NCI-H82 treated with DMSO at 0.1 percent for 48 hours (cell line): ENCODE measurements at regions not wholly inside any gene's neighbourhood (a gene's known extent, or its start where the extent isn't known, plus 50 kb on each side); places are given as distances from the start of the nearest gene placed in this dataset.

Source experiments
- DNase-seq: peaks from one replicate; lab custom pipeline; 2025; ENCODE audit not compliant: unreplicated experiment; lab: John Stamatoyannopoulos, UW

GRCh38 chr2:15701341-15701907 is 109.8 kb downstream of the DDX1 start:
- DNase-seq: no peak

GRCh38 chr2:15701991-15702390 is 110.3 kb downstream of the DDX1 start:
- no peak for DNase-seq

- no peak for DNase-seq
These were observed 110.8 kb downstream of the DDX1 start for GRCh38 chr2:15702452-15702851.

GRCh38 chr2:15703365-15703869 is 111.7 kb downstream of the DDX1 start:
- no peak for DNase-seq

- no peak for DNase-seq
These were observed 112.6 kb downstream of the DDX1 start for GRCh38 chr2:15704086-15704787.

- no peak for DNase-seq
These were observed 113.1 kb downstream of the DDX1 start for GRCh38 chr2:15704788-15705115.

- no peak for DNase-seq
These were observed 113.6 kb downstream of the DDX1 start for GRCh38 chr2:15705310-15705709.

GRCh38 chr2:15705839-15706386 is 114.2 kb downstream of the DDX1 start:
- no peak for DNase-seq

- DNase-seq: no peak
These were observed 114.8 kb downstream of the DDX1 start for GRCh38 chr2:15706424-15706823.

GRCh38 chr2:15706986-15707632 is 115.4 kb downstream of the DDX1 start:
- no peak for DNase-seq

GRCh38 chr2:15708161-15708560 is 116.5 kb downstream of the DDX1 start:
- DNase-seq: no peak

- DNase-seq: no peak
These were observed 117.5 kb downstream of the DDX1 start for GRCh38 chr2:15708865-15709820.

- DNase-seq: no peak
These were observed 119.6 kb downstream of the DDX1 start for GRCh38 chr2:15711126-15711860.

- DNase-seq: no peak
These were observed 121.1 kb downstream of the DDX1 start for GRCh38 chr2:15712551-15713342.

- DNase-seq: no peak
These were observed 121.8 kb downstream of the DDX1 start for GRCh38 chr2:15713475-15713874.

GRCh38 chr2:15714002-15714401 is 122.3 kb downstream of the DDX1 start:
- DNase-seq: no peak

GRCh38 chr2:15714609-15715008 is 122.9 kb downstream of the DDX1 start:
- DNase-seq: no peak

GRCh38 chr2:15715596-15715995 is 123.9 kb downstream of the DDX1 start:
- DNase-seq: no peak

- DNase-seq: no peak
These were observed 126.7 kb downstream of the DDX1 start for GRCh38 chr2:15718103-15718943.
